ENCODE measurements at regions not wholly inside any gene's neighbourhood (a gene's known extent, or its start where the extent isn't known, plus 50 kb on each side); places are given as distances from the start of the nearest gene placed in this dataset.

- ATAC-seq (ENCODE audit: low read depth in 2 of 2) (no peak), DNase-seq (no peak)
- no peaks in the 10 kb centered on the region for H3K4me1 ChIP-seq (ENCODE audit: control insufficient read depth, insufficient read depth, low read length, poor library complexity, severe bottlenecking)
- H3K27ac ChIP-seq (ENCODE audit: insufficient read depth, low read length, poor library complexity, severe bottlenecking) = no peak overlapping the region
- peaks cover 0 to 7% (median 4%) of the 10 kb centered on the region in 7 donors for H3K9me3 Mint-ChIP-seq
- no peaks in the 10 kb centered on the region for H3K9me3 ChIP-seq (ENCODE audit: control insufficient read depth in 2 of 2, low read length in 2 of 2)
- no peak overlapping the region for H3K4me3 Mint-ChIP-seq
- no peaks in the 10 kb centered on the region for H3K36me3 Mint-ChIP-seq
- no peaks in the 10 kb centered on the region for H3K27me3 Mint-ChIP-seq
- H3K27me3 ChIP-seq (ENCODE audit: control insufficient read depth, insufficient read depth, low read length) = no peaks in the 10 kb centered on the region
- H3K4me1 Mint-ChIP-seq = no peaks in the 10 kb centered on the region
- H3K4me3 ChIP-seq (ENCODE audit: low read depth, low read length) = no peak overlapping the region
- no peak overlapping the region for H3K27ac Mint-ChIP-seq
- H3K36me3 ChIP-seq (ENCODE audit: control insufficient read depth, insufficient read depth, low read length) = no peaks in the 10 kb centered on the region
Measured at GRCh38 chr20:43305749-43306148, 116.0 kb upstream of the PTPRT start.

DNA sequence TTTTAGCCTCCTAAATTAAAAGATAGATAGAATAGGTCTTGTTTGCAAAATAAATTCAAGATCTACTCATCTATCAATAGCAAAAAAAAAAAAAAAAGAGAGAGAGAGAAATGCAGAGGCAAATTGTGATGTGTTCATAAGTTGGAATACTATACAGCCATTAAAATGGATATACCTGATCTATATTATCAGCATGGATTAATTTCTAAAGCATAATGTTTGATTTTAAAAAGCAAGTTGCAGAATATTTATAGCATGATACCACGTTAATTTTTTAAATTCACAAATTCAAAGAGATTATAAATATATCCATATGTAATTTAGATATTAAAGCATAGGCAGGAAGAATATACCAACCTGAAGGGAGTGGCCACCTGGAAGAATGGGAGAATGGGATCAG, 114.9 kb upstream of the PTPRT start:
- Histone ChIP-seq H3K9me3 (ENCODE audit: control insufficient read depth in 2 of 2, low read length in 2 of 2) (no peaks in the 10 kb centered on the region), H3K36me3 (ENCODE audit: control insufficient read depth, insufficient read depth, low read length) (no peaks in the 10 kb centered on the region), H3K27me3 (ENCODE audit: control insufficient read depth, insufficient read depth, low read length) (no peaks in the 10 kb centered on the region), H3K4me3 (ENCODE audit: low read depth, low read length) (no peak overlapping the region), H3K27ac (ENCODE audit: insufficient read depth, low read length, poor library complexity, severe bottlenecking) (no peak overlapping the region), H3K4me1 (ENCODE audit: control insufficient read depth, insufficient read depth, low read length, poor library complexity, severe bottlenecking) (no peaks in the 10 kb centered on the region)
- no peak overlapping the region for H3K27ac Mint-ChIP-seq
- H3K4me1 Mint-ChIP-seq = no peaks in the 10 kb centered on the region
- H3K9me3 Mint-ChIP-seq = peaks cover 0 to 7% (median 4%) of the 10 kb centered on the region in 7 donors
- ATAC-seq (ENCODE audit: low read depth in 2 of 2) = no peak
- H3K36me3 Mint-ChIP-seq = no peaks in the 10 kb centered on the region
- H3K4me3 Mint-ChIP-seq = no peak overlapping the region
- no peak for DNase-seq
- H3K27me3 Mint-ChIP-seq = no peaks in the 10 kb centered on the region

DNA sequence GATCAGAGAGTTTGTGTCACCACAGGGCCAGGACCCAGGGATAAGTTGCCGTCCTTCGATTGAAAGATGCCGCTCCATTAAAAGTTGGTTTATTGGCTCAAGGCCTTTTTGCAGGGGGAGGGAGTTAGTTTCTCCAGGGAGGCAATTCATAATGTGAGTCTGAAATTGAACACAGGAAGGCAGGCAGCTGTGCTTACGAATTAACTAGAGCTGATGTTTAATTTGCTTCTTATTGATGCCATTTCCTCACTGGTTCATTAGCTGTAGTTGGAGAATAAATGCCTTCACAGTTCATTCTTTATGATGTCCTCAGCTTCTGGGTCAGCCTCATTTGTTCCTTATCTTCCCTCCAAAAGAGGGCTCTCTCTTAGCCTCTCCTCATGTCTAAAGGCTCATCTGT, 113.2 kb upstream of the PTPRT start:
- H3K9me3 Mint-ChIP-seq = peaks cover 0 to 7% (median 0%) of the 10 kb centered on the region in 7 donors
- no peaks in the 10 kb centered on the region for H3K4me1 ChIP-seq (ENCODE audit: control insufficient read depth, insufficient read depth, low read length, poor library complexity, severe bottlenecking)
- no peak overlapping the region for H3K4me3 ChIP-seq (ENCODE audit: low read depth, low read length)
- H3K27ac Mint-ChIP-seq = no peak overlapping the region
- no peaks in the 10 kb centered on the region for H3K36me3 Mint-ChIP-seq
- no peak for ATAC-seq (ENCODE audit: low read depth in 2 of 2)
- no peaks in the 10 kb centered on the region for H3K27me3 ChIP-seq (ENCODE audit: control insufficient read depth, insufficient read depth, low read length)
- H3K27ac ChIP-seq (ENCODE audit: insufficient read depth, low read length, poor library complexity, severe bottlenecking) = no peak overlapping the region
- H3K4me3 Mint-ChIP-seq = no peak overlapping the region
- H3K9me3 ChIP-seq (ENCODE audit: control insufficient read depth in 2 of 2, low read length in 2 of 2) = no peaks in the 10 kb centered on the region
- no peak for DNase-seq
- no peaks in the 10 kb centered on the region for H3K36me3 ChIP-seq (ENCODE audit: control insufficient read depth, insufficient read depth, low read length)
- H3K4me1 Mint-ChIP-seq = no peaks in the 10 kb centered on the region
- no peaks in the 10 kb centered on the region for H3K27me3 Mint-ChIP-seq

DNA sequence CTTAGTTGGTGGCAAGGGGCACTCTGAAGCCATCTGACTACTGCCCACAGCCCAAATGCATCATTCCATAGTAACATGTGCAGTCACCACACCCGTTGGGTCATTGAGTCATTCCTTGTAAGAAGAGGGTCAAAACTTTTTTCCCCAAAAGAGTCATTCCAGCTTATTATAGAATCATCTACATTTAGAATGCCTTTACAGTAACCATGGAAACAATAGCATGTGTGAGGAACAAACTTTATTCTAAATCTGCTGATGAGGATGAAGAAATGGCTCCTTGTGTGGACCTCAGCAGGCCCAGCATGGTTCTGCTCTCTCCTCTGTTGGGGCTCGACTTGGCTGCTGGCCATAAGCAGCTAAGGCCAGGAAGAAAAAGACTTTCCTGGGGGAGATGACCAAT, 111.2 kb upstream of the PTPRT start:
- no peaks in the 10 kb centered on the region for H3K9me3 ChIP-seq (ENCODE audit: control insufficient read depth in 2 of 2, low read length in 2 of 2)
- no peak overlapping the region for H3K27ac ChIP-seq (ENCODE audit: insufficient read depth, low read length, poor library complexity, severe bottlenecking)
- Mint-ChIP-seq H3K27ac (no peak overlapping the region), H3K27me3 (no peaks in the 10 kb centered on the region), H3K4me3 (no peak overlapping the region), H3K4me1 (no peaks in the 10 kb centered on the region), H3K9me3 (peaks cover 0 to 7% (median 2%) of the 10 kb centered on the region in 7 donors), H3K36me3 (no peaks in the 10 kb centered on the region)
- H3K4me3 ChIP-seq (ENCODE audit: low read depth, low read length) = no peak overlapping the region
- no peaks in the 10 kb centered on the region for H3K36me3 ChIP-seq (ENCODE audit: control insufficient read depth, insufficient read depth, low read length)
- DNase-seq (no peak), ATAC-seq (ENCODE audit: low read depth in 2 of 2) (no peak)
- no peaks in the 10 kb centered on the region for H3K27me3 ChIP-seq (ENCODE audit: control insufficient read depth, insufficient read depth, low read length)
- no peaks in the 10 kb centered on the region for H3K4me1 ChIP-seq (ENCODE audit: control insufficient read depth, insufficient read depth, low read length, poor library complexity, severe bottlenecking)

DNA sequence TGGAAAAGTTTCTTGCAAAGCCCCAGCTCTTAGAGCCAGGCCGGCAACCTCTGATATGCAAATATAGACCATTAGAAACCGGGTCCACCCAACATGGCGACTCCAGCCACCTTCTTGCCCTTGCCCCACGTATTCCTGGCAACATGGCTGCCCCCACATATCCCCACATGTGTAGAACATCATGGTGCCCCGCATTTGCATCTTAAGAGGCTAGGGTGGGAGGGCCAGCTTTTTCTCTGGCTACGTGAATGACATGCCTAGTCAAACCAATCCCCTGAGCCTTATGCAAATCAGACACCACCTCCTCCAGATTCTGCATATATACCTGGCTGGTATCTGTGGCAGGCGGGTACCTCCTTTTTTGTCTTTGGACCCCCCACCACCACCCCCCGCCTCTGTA, 106.1 kb upstream of the PTPRT start:
- no peak for ATAC-seq (ENCODE audit: low read depth in 2 of 2)
- H3K36me3 Mint-ChIP-seq = no peaks in the 10 kb centered on the region
- H3K4me3 ChIP-seq (ENCODE audit: low read depth, low read length) = no peak overlapping the region

GRCh38 chr20:43295263-43295662, 105.6 kb upstream of the PTPRT start:
- Mint-ChIP-seq H3K4me1 (no peaks in the 10 kb centered on the region), H3K36me3 (no peaks in the 10 kb centered on the region), H3K27me3 (no peaks in the 10 kb centered on the region), H3K4me3 (no peak overlapping the region), H3K27ac (no peak overlapping the region), H3K9me3 (peaks cover 0 to 7% (median 2%) of the 10 kb centered on the region in 7 donors)
- ATAC-seq (ENCODE audit: low read depth in 2 of 2) = no peak
- H3K9me3 ChIP-seq (ENCODE audit: control insufficient read depth in 2 of 2, low read length in 2 of 2) = no peaks in the 10 kb centered on the region
- H3K27me3 ChIP-seq (ENCODE audit: control insufficient read depth, insufficient read depth, low read length) = no peaks in the 10 kb centered on the region
- no peak overlapping the region for H3K4me3 ChIP-seq (ENCODE audit: low read depth, low read length)
- H3K4me1 ChIP-seq (ENCODE audit: control insufficient read depth, insufficient read depth, low read length, poor library complexity, severe bottlenecking) = no peaks in the 10 kb centered on the region
- H3K36me3 ChIP-seq (ENCODE audit: control insufficient read depth, insufficient read depth, low read length) = no peaks in the 10 kb centered on the region
- no peak for DNase-seq
- no peak overlapping the region for H3K27ac ChIP-seq (ENCODE audit: insufficient read depth, low read length, poor library complexity, severe bottlenecking)

More for the DNA sequence above, 106.1 kb upstream of the PTPRT start:
- Mint-ChIP-seq H3K27ac (no peak overlapping the region), H3K4me1 (no peaks in the 10 kb centered on the region), H3K27me3 (no peaks in the 10 kb centered on the region), H3K9me3 (peaks cover 0 to 7% (median 2%) of the 10 kb centered on the region in 7 donors), H3K4me3 (no peak overlapping the region)
- no peaks in the 10 kb centered on the region for H3K9me3 ChIP-seq (ENCODE audit: control insufficient read depth in 2 of 2, low read length in 2 of 2)
- H3K27ac ChIP-seq (ENCODE audit: insufficient read depth, low read length, poor library complexity, severe bottlenecking) = no peak overlapping the region
- no peaks in the 10 kb centered on the region for H3K27me3 ChIP-seq (ENCODE audit: control insufficient read depth, insufficient read depth, low read length)
- H3K4me1 ChIP-seq (ENCODE audit: control insufficient read depth, insufficient read depth, low read length, poor library complexity, severe bottlenecking) = no peaks in the 10 kb centered on the region
- DNase-seq = no peak
- no peaks in the 10 kb centered on the region for H3K36me3 ChIP-seq (ENCODE audit: control insufficient read depth, insufficient read depth, low read length)

- H3K4me3 ChIP-seq (ENCODE audit: low read depth, low read length) = no peak overlapping the region
- no peaks in the 10 kb centered on the region for H3K36me3 ChIP-seq (ENCODE audit: control insufficient read depth, insufficient read depth, low read length)
- Mint-ChIP-seq H3K4me3 (no peak overlapping the region), H3K27me3 (peaks cover 4% of the 10 kb centered on the region), H3K4me1 (no peaks in the 10 kb centered on the region), H3K27ac (no peak overlapping the region), H3K9me3 (peaks cover 0 to 7% (median 2%) of the 10 kb centered on the region in 7 donors), H3K36me3 (no peaks in the 10 kb centered on the region)
- no peaks in the 10 kb centered on the region for H3K4me1 ChIP-seq (ENCODE audit: control insufficient read depth, insufficient read depth, low read length, poor library complexity, severe bottlenecking)
- no peaks in the 10 kb centered on the region for H3K27me3 ChIP-seq (ENCODE audit: control insufficient read depth, insufficient read depth, low read length)
- no peak overlapping the region for H3K27ac ChIP-seq (ENCODE audit: insufficient read depth, low read length, poor library complexity, severe bottlenecking)
- DNase-seq (no peak), ATAC-seq (ENCODE audit: low read depth in 2 of 2) (no peak)
- no peaks in the 10 kb centered on the region for H3K9me3 ChIP-seq (ENCODE audit: control insufficient read depth in 2 of 2, low read length in 2 of 2)
Measured at GRCh38 chr20:43294031-43294430, 104.3 kb upstream of the PTPRT start.

GRCh38 chr20:43293068-43293786, 103.5 kb upstream of the PTPRT start:
- Histone ChIP-seq H3K4me3 (ENCODE audit: low read depth, low read length) (no peak overlapping the region), H3K27me3 (ENCODE audit: control insufficient read depth, insufficient read depth, low read length) (no peaks in the 10 kb centered on the region), H3K9me3 (ENCODE audit: control insufficient read depth in 2 of 2, low read length in 2 of 2) (no peaks in the 10 kb centered on the region), H3K27ac (ENCODE audit: insufficient read depth, low read length, poor library complexity, severe bottlenecking) (no peak overlapping the region), H3K36me3 (ENCODE audit: control insufficient read depth, insufficient read depth, low read length) (no peaks in the 10 kb centered on the region), H3K4me1 (ENCODE audit: control insufficient read depth, insufficient read depth, low read length, poor library complexity, severe bottlenecking) (no peaks in the 10 kb centered on the region)
- H3K27ac Mint-ChIP-seq = no peak overlapping the region
- ATAC-seq (ENCODE audit: low read depth in 2 of 2) = no peak
- no peak overlapping the region for H3K4me3 Mint-ChIP-seq
- DNase-seq = no peak
- no peaks in the 10 kb centered on the region for H3K4me1 Mint-ChIP-seq
- peaks cover 4% of the 10 kb centered on the region for H3K27me3 Mint-ChIP-seq
- H3K9me3 Mint-ChIP-seq = peaks cover 0 to 7% (median 2%) of the 10 kb centered on the region in 7 donors
- H3K36me3 Mint-ChIP-seq = no peaks in the 10 kb centered on the region

Measured in CD4-positive, CD25-positive, alpha-beta regulatory T cell (primary cell).